Globus pallidus (tissue), 1 donor: ENCODE measurements at regions not wholly inside any gene's neighbourhood (a gene's known extent, or its start where the extent isn't known, plus 50 kb on each side); places are given as distances from the start of the nearest gene placed in this dataset.
"Not testable (repeated sequence)": the region's sequence is repeated elsewhere in the genome, so short reads cannot be mapped to it uniquely, and the experiment has no call there.

Experiments
- DNase-seq: peaks from one replicate; pipeline ENCODE4 v3.0.0-alpha.2; 2015; ENCODE audit warnings: low spot score

DNA sequence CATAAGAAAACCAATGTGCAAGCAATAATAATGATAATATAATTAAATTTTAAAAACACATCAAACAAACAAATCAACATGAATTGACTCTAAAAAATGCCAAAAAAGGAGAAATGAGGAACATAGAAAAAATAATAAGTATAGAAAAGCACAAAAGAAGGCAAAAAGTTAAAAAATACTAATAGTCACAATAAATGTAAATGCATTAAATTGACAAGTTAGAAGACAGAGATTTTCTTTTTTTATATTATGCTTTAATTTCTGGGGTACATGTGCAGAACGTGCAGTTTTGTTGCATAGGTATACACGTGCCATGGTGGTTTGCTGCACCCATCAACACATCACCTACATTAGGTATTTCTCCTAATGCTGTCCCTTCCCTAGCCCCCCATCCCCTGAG, 767.0 kb downstream of the ADCYAP1 start:
- DNase-seq, result not testable (repeated sequence)

DNA sequence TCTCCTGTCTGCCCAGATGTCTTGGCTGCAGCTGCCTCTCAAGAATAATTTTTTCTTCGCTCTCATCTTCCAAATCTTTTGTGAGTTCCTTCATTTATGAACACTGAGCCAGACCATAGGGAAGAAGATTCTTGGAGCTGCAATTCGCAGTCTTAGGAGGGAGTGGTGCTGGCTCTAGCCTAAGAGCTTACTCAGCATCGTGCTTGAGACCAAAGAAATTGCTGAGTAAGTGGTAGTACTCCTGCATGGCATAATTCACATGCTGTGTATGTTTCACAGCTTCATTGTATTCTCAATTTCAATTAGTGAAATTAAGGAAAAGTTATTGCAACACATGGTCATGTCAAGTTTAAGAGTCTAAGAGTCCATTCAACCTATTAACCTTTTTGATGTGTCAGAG, 771.7 kb downstream of the ADCYAP1 start:
- no peak for DNase-seq

DNA sequence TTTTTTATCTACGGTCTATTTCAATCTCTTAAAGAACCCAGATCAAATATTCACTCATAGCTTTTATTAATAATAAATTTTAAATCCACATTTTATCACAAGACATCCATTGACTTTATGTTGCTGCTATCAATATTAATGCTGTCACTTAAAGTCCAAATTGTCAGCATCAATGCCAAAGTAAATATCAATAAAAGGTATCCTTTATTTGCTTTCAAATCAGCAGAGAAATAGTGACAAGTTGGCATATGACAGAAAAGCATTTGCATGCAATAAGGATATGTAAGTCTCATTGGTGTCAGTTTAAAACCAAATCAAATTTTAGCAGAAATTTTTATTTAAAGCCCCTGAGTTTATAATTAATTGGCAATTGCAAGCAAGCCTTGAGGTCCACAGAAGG, 775.4 kb downstream of the ADCYAP1 start:
- DNase-seq, result no peak

DNA sequence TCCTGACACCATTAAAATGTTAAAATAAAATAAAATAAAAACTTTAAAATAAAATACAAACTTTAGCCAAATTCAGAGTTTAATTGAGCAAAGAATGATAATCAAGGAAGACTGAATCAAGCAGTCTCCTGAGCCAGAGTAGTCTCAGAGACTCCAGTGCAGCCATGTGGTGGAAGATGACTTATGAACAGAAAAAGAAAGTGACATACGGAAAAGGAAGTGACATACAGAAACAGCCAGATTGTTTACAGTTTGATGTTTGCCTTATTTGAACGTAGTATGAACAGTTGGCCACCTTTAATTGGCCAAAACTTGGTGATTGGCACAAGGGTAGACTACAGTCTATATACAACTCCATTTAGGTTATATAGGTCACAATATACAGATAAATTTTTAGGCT, 787.2 kb downstream of the ADCYAP1 start:
- no peak for DNase-seq

DNA sequence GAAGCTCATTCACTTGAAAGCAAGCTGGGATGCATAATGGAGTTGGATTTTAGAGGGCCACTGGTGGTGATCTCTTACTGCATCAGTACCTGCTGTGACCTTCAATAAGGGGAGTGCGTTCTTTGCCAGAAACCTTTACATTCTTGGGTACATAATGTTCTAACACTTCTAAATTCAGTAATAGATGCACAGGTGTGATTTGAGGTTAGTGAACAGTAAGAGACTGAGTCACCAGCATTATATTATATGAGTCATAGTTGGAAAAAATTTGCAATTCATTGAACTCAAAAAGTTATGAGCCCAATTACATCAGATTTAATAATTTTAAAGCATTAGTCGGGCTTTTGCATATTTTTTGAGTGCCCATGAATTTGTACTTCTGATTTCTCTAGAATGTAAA, 803.3 kb downstream of the ADCYAP1 start:
- no peak for DNase-seq

DNA sequence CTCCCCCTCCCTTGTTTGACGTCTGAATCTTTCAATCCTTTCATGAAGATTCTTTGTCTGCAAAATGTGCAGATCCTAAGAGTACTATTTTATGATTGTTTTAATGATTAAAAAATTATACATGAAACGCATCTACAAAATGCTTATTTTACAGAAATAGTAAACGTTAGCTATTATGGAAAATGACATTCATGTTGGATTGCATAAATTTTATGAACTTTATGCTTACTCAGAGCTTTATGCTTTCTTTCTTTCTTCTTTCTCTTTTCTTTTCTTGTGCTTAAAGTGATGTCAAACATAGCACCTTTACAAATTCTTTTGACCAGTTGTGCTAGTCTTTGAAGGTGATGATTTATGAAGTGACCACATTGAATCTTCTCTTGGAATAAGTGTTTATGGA, 805.4 kb downstream of the ADCYAP1 start:
- no peak for DNase-seq

DNA sequence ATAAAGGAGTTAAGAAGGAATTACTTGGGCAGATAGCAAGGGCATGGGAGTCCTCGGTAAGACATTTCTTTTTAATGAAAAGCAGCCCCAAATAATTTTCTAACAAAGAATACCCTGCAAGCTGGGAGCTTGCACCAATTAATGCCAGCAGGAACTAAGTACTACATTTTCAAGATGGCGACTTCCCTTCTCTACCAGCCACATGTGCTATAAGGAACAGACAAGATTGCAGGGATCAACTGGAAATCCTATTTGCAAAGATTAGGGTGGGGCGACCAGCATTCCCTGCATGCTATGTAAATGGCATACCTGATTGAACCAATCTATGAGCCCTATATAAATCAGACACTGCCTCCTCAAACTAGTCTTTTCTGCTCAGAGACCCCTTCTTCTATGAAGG, 827.5 kb downstream of the ADCYAP1 start:
- no peak for DNase-seq

DNA sequence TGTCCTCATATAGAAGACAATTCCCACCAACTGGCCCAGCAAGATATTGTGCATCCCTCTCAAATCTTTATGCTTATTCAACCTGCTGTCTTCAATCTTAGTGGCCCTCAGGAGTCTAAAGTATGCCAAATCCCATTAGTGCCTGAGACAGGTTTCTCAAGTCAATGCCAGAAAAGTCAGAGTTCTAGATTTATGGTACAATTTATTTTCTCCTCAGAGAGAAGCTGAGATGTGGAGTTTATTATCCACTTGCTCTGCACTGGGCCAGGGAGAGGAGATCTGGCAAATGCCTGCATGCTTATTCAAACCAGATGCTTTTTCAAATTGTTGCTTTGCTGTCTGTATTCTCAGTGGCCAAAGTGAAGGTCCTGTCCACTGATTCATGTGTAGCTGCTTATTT, 825.2 kb downstream of the METTL4 start:
- DNase-seq, result no peak

DNA sequence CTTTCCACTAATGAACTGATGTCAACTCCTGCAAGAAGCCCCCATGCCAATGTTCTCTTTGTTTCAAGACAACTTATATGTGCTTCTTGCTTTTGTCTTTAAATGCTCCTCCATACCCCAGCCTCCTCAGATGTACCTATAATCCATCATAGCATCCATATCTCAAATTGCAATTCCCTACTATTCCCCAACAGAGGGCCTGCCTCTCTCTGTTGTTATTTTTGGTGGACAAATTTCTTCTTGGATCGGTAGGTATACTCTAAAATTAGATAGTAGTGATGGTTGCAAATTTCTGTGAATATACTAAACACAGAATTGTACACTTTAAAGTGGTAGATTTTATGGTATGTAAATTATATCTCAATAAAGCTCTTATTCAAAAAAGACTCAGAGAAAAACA, 820.1 kb downstream of the METTL4 start:
- DNase-seq, result no peak

DNA sequence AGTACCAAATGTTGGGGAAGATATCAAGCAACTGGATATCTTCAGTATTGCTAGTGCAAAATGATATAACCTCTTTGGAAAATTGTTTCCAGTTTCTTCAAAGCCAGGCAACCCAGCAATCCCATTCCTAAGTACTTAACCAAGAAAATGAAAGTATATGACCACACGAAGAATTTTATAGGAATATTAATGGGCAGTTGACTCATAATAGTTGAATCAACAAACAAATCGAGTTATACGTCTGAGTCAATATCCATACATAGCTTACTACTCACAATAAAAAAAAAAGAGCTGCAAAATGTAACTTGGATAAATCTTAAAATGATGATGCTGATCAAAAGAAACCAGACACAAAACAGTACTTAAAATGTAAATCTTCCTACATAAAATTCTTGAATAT, 810.4 kb downstream of the METTL4 start:
- no peak for DNase-seq

DNA sequence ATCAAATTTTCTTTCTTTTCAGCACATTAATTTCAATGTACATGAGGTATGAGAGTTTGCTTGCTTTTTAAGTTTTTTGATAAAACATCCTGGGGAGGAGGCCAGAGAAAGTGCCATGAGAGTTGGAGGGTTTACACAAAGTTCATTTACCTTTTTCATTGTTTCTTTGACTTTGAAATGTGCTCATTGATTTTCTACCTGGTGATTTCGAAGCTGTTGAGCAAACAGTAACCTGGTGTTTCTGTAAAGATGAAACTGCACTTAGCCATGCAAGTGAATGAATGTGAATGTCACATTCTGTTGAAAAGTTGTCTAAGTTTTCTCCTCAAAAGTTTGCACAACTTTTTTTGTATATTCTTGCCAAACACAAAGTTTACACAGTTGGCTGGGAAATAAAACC, 797.0 kb downstream of the METTL4 start:
- no peak for DNase-seq

DNA sequence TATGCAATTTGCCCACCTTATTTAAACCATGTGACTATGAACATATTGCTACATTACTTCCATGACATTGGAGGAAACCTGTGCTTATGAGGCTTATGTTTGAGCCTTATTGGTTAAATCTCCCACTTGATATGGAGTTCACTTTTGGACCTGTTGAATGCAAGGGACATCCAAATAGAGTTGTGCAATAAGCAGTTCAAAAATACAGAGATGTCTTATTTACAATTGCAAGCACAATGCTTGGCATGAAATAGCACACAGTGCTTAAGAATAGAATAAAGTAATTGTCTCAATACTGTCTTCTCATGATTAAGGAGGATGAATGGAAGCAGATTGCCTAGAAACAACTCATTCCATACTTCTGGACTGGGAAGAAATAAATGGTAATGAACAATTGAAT, 793.5 kb downstream of the METTL4 start:
- DNase-seq, result no peak

DNA sequence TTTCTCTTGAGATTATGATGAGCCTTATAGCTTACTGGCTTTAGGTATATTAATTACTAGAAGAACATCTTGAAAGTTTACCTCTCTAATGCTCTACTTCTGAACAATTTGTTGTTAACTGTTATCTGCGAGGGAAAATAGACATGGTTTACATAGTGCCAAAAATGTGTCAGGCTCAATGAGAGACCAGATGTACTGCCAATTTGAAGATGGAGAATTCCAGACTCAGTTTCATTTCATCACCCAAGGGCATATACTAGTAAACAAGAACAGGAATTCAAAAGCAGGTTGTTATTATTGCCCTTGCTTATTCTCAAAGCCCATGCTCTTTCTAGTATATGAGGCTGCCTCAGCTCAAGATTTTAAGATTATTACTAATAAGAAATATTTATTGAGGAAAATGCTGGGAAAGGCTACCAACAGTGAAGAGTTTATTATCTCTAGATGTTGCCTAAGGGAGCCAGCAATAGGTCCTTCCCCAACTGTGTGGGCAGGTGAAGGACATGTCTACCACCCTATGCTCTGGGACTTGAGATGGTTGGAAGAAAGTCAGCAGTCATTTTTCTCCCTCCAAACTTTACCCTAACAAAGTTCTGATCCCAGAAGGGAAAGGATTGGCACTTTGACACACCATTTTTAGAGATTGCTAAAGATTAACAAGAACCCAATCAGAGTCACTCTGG, 792.7 kb downstream of the METTL4 start:
- DNase-seq, result no peak

DNA sequence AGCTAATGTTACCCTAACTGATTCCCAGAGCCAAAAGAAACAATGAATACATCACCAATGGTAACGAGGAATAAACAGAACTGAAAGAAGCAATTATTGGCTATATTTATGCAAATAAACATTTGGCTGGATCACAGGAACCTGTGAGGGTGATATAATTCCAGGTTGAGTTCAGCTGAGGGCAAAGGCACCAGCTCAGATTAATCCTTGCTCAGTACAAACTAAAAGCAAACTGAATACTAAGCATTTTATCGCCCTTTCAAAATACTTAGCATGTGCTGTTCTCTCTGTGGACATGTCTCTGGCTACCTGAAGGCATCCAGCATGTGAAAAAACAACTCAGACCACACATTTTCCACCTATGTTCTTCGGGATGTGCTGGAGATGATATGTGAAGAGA, 791.7 kb downstream of the METTL4 start:
- DNase-seq, result no peak

DNA sequence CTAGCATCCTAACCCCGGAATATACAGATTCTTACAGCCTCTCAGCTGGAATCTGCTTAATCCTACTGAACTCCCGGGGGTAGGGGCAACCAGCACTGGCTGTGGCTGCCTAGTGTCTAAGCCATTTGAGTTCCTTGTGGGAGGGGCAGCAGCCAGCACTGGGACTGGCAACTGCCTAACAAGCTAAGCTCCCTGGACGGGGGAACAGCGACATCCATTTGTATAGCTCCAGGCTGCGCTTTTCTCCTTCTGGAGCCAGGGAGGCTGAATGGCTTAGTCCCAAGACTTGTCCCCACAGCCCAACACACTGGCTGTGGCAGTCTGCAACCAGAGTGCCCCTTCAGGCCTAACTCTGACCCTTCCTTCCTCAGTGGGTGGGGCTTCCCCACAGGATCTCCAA, 787.2 kb downstream of the METTL4 start:
- DNase-seq, result no peak

DNA sequence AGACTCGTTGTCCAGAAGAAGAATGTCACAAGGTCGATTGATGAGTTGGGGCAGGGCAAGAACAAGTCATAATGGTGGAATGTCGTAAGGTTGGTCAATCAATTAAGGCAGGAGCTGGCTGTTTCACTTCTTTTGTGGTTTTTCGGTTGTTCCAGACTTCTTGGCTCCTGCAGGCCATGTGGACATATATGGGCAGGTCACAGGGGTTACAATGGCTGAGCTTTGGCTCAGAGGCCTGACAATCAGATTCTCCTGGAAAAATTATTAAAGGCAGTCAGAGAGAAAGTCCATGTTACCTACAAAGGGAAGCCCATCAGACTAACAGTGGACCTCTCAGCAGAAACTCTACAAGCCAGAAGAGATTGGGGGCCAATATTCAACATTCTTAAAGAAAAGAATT, 785.3 kb downstream of the METTL4 start:
- not testable (repeated sequence) for DNase-seq

DNA sequence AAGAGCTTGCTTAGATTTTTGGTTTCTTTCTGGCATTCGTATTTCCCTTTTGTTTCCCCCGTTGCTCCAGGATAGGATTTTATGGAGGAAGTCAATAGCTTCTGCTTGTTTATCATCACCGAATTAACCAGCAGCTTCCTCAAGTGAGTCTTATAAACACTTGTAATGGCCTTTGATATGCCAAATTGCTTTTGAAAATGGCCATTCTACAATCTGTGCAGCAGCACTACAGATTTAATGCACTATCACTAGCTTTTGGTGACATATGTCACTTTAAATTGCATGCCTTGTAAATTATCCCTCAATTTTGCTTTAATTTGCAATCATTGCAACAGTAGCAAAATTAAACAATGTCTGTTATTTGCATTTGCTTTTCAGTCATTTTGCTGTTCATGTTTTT, 774.7 kb downstream of the METTL4 start:
- no peak for DNase-seq

DNA sequence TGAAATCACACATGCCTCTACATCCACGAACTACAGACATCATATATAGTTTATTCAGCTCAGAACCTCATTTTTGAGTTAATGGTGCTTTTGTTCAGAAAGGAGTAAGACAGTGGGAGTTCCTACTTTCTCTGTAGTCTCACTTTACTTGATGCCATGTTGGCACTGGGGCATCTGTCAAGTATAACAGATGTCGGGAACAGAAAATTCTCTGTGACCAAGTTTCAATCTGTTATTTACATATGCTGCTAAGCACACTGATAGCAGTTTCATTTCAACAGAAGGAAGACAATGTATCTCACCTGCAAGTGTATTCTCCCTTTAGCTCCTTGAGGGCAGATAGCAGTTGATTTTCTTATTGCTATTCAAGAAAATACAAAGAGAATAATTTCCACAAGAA, 774.1 kb downstream of the METTL4 start:
- no peak for DNase-seq

DNA sequence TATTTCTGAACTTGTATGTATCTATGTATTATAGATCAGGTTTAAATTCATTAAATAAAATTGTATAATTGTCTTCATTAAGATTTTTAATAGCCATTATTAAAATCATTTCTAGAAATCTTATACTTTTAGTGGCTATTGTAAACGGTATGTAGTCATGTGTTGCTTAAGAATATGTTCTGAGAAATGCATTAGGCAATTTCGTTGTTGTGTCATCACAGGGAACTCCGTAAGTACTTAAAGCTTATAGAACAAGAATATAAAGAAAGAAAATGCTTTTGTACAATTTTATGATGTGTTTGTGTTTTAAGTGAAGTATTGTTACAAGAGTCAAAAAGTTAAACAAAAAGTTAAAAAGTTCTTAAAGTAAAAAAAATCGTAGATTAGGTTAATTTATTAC, 765.8 kb downstream of the METTL4 start:
- DNase-seq, result no peak

DNA sequence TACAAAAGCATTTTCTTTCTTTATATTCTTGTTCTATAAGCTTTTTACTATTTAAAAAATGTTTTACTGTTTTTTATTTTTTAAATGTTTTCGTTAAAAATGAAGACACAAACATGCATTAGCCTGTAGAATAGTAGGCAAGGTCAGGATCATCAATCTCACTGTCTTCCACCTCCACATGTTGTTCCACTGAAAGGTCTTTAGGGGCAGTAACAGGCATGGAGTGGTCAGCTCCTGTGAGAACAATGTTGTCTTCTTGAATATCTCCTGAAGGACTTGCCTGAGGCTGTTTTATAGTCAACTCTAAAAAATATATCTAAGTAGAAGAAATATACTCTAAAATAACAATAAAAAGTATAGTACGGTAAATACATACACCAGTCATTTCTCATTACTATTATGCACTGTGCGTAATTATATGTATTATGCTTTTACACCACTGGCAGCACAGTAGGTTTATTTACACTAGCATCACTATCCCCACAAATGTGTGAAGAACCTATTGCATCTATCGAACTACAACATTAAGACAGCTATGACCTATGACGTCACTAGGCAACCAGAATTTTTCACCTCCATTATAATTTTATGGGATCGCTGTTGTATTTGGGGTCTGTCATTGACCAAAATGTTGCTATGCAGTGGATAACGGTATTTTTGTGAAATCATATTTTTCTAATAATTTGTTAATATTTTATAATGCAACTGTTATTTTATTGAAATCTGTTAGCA, 764.3 kb downstream of the METTL4 start:
- no peak for DNase-seq

DNA sequence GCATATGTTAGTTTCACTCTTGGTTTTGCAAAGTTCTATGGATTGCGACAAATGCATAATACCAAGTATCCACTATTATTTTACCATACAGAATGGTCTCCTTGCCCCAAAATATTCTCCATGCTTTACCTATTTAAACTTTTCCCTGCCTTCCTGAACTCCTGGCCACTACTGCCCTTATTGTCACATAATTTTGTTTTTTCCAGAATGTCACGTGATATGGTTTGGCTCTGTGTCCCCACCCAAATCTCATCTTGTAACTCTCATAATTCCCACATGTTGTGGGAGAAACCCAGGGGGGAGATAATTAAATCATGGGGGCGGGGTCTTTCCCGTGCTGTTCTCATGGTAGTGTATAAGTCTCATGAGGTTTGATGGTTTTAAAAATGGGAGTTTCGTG, 760.0 kb downstream of the METTL4 start:
- no peak for DNase-seq

DNA sequence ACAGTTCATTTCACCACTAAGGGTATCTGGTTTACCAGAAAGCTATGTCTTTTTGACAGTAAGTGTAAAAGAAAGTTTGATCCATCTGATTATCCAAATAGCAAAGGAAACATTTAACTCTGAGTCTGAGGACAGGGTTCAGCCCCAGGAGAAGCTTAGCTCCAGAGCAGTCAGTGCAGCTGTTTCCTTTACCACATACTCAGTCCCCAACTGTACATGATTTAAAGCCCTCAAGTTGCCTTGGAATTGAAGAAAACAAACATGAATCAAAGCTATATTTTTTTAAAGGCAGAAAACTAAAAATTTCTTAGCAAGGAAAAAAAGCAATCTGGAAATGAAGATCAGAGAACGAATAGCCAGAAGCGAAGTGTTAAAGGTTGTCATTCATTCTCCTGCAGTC, 746.0 kb downstream of the METTL4 start:
- DNase-seq, result no peak

DNA sequence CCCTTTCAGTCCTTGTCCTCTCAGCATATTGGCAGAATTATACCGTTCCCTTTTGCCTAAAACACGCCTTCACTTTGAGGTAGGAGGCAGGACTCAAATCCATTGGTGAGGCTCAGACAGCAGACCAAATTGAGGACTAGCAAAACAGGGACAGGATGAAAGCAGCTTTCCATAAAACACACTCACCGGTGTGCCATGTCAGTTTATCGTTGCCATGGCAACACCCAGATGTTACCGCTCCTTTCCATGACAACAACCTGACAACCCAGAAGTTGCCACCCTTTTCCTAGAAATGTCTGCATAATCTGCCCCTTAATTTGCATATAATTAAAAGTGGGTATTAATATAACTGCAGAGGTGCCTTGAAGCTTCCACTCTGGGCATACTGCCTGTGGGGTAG, 730.4 kb downstream of the METTL4 start:
- DNase-seq, result no peak

DNA sequence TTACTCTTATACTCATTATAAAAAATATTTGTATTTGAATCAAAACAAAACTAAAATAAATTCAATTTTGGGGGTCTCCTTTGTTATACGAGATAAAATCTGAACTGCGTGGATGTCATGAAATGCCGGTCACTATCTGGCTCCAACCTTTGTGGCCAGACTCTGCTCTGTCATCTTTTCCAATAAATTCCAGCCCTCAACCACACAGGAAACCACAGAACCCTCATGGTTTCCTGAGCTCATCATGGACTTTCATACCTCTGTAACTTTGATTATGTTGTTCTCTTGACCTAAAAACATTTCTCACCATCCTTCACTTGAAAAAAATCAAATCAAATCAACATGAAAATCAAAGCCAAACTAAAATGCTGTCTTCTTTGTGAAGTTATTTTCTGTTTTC, 724.7 kb downstream of the METTL4 start:
- no peak for DNase-seq
